ENCODE measurements at regions not wholly inside any gene's neighbourhood (a gene's known extent, or its start where the extent isn't known, plus 50 kb on each side); places are given as distances from the start of the nearest gene placed in this dataset.

DNA sequence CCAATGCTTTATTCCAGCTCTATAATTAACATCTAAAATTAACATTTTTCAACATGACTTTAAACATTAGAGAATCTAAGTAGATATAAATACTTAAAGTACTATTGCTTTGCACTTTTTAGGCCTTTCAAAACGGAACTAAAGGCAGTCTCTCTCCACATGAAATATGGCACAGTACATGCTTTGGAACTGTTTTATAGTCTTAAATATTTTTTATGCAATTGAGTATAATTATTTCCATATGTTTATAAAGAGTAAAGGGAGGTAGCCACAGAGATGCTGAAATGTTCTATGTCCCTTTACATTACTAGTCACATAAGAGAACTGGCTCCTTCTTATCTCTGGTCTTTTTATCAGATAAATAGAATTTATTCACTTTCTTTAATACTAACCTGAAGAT, 674.0 kb downstream of the PLCL1 start:
- H3K9ac ChIP-seq (ENCODE audit: low read depth, low read length, poor library complexity): no peak overlapping the region
- H3K23ac ChIP-seq (ENCODE audit: low read depth, low read length, poor library complexity): no peak overlapping the region
- no peak overlapping the region for H4K91ac ChIP-seq (ENCODE audit: low read depth, low read length, poor library complexity)
- H2AK5ac ChIP-seq (ENCODE audit: low read depth, low read length): no peak overlapping the region
- H3K4me2 ChIP-seq (ENCODE audit: insufficient read depth, low read length, poor library complexity, severe bottlenecking): no peak overlapping the region
- H3K79me1 ChIP-seq (ENCODE audit: low read depth, low read length): no peaks in the 10 kb centered on the region
- H2BK15ac ChIP-seq (ENCODE audit: low read length): no peak overlapping the region
- H3K9me3 ChIP-seq (replicated peaks in 1 of 2; ENCODE audit: control insufficient read depth in 2 of 2, insufficient read depth in 1 of 2, low read depth in 1 of 2, low read length in 2 of 2): no peaks in the 10 kb centered on the region
- WGBS, 2 donors (ENCODE audit: extremely low coverage in 2 of 2, insufficient read length in 2 of 2, insufficient replicate concordance in 1 of 2): no CpG with 5 or more reads among the region's 1 CpG
- no peak overlapping the region for H2BK12ac ChIP-seq (ENCODE audit: low read length)
- no peak overlapping the region for H3K14ac ChIP-seq (ENCODE audit: low read length)
- H3K4me3 ChIP-seq (ENCODE audit: low read length in 2 of 2): no peak overlapping the region
- no peak overlapping the region for H3K27ac ChIP-seq (replicated peaks; ENCODE audit: low read length)
- H3K4me1 ChIP-seq (ENCODE audit: control insufficient read depth in 2 of 2, insufficient read depth in 1 of 2, low read depth in 1 of 2, low read length in 2 of 2): no peaks in the 10 kb centered on the region
- no peak for DNase-seq (ENCODE audit: low spot score)
- no peaks in the 10 kb centered on the region for H3K36me3 ChIP-seq (replicated peaks in 1 of 2; ENCODE audit: control insufficient read depth in 2 of 2, insufficient read depth in 2 of 2, low read length in 2 of 2)
- H3K27me3 ChIP-seq (ENCODE audit: control insufficient read depth in 3 of 3, insufficient read depth in 3 of 3, low read depth in 1 of 3, low read length in 3 of 3): no peaks in the 10 kb centered on the region
- no peak overlapping the region for H2BK5ac ChIP-seq (ENCODE audit: low read length)
- no peak overlapping the region for H2BK120ac ChIP-seq (ENCODE audit: low read depth, low read length)
- H4K8ac ChIP-seq (ENCODE audit: low read depth, low read length): no peak overlapping the region
- H3K4ac ChIP-seq (ENCODE audit: low read length): no peak overlapping the region
- H2AFZ ChIP-seq (ENCODE audit: low read length): no peak overlapping the region
- H3K18ac ChIP-seq (ENCODE audit: low read length): no peak overlapping the region

DNA sequence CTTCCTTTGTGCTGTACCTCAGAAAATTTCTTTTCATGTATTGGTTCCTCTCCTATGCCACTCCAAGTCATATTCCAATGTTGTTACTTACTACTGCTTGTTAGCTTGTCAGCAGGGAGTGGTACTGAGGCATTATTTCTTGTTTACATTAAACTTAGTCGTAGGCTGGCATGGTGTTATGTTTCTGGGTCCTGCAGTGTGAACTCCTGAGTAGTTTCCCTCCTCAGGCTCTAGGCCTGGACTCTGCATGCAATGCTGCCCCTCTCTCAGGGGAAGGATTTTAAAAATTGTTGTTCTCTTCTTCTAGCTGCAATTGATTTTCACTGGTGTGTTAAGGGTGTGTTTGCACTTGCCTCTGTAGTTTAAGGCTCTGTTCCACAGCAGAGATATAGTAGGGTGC, 671.6 kb downstream of the PLCL1 start:
- Histone ChIP-seq H3K27ac (replicated peaks; ENCODE audit: low read length) (no peak overlapping the region), H3K14ac (ENCODE audit: low read length) (no peak overlapping the region), H3K27me3 (ENCODE audit: control insufficient read depth in 3 of 3, insufficient read depth in 3 of 3, low read depth in 1 of 3, low read length in 3 of 3) (no peaks in the 10 kb centered on the region), H3K4me2 (ENCODE audit: insufficient read depth, low read length, poor library complexity, severe bottlenecking) (no peak overlapping the region), H2BK12ac (ENCODE audit: low read length) (no peak overlapping the region), H3K4ac (ENCODE audit: low read length) (no peak overlapping the region), H3K18ac (ENCODE audit: low read length) (no peak overlapping the region), H3K4me3 (ENCODE audit: low read length in 2 of 2) (no peak overlapping the region), H3K9me3 (replicated peaks in 1 of 2; ENCODE audit: control insufficient read depth in 2 of 2, insufficient read depth in 1 of 2, low read depth in 1 of 2, low read length in 2 of 2) (no peaks in the 10 kb centered on the region), H2BK5ac (ENCODE audit: low read length) (no peak overlapping the region), H3K79me1 (ENCODE audit: low read depth, low read length) (no peaks in the 10 kb centered on the region), H4K8ac (ENCODE audit: low read depth, low read length) (no peak overlapping the region), H3K9ac (ENCODE audit: low read depth, low read length, poor library complexity) (no peak overlapping the region), H2BK15ac (ENCODE audit: low read length) (no peak overlapping the region), H3K36me3 (replicated peaks in 1 of 2; ENCODE audit: control insufficient read depth in 2 of 2, insufficient read depth in 2 of 2, low read length in 2 of 2) (no peaks in the 10 kb centered on the region), H3K4me1 (ENCODE audit: control insufficient read depth in 2 of 2, insufficient read depth in 1 of 2, low read depth in 1 of 2, low read length in 2 of 2) (no peaks in the 10 kb centered on the region), H2AFZ (ENCODE audit: low read length) (no peak overlapping the region), H3K23ac (ENCODE audit: low read depth, low read length, poor library complexity) (no peak overlapping the region), H2BK120ac (ENCODE audit: low read depth, low read length) (no peak overlapping the region), H2AK5ac (ENCODE audit: low read depth, low read length) (no peak overlapping the region), H4K91ac (ENCODE audit: low read depth, low read length, poor library complexity) (no peak overlapping the region)
- no peak for DNase-seq (ENCODE audit: low spot score)
- WGBS, 2 donors (ENCODE audit: extremely low coverage in 2 of 2, insufficient read length in 2 of 2, insufficient replicate concordance in 1 of 2): no CpG with 5 or more reads among the region's 1 CpG

DNA sequence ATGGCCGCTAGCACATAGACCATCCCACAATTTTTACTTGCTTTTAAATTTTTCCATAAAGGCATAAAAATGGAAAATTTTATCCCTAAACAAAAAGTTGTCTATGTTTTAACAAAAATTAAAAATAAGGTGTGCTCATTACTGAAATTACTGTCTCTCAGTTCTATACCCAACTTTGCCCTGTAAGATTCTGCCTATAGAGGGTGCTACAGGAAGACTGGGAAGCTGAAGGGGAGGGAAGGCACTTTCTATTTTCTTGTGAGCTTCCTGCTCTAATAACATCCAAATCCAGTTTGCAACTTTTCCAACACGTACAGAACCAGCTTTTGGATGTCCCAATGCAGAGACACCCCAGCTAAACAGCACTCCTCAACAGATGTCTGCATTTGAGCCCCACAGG, 666.9 kb downstream of the PLCL1 start:
- Histone ChIP-seq H3K79me1 (ENCODE audit: low read depth, low read length) (no peaks in the 10 kb centered on the region), H4K8ac (ENCODE audit: low read depth, low read length) (no peak overlapping the region), H3K27me3 (ENCODE audit: control insufficient read depth in 3 of 3, insufficient read depth in 3 of 3, low read depth in 1 of 3, low read length in 3 of 3) (no peaks in the 10 kb centered on the region), H3K9me3 (replicated peaks in 1 of 2; ENCODE audit: control insufficient read depth in 2 of 2, insufficient read depth in 1 of 2, low read depth in 1 of 2, low read length in 2 of 2) (no peaks in the 10 kb centered on the region), H4K91ac (ENCODE audit: low read depth, low read length, poor library complexity) (no peak overlapping the region), H3K23ac (ENCODE audit: low read depth, low read length, poor library complexity) (no peak overlapping the region), H3K36me3 (replicated peaks in 1 of 2; ENCODE audit: control insufficient read depth in 2 of 2, insufficient read depth in 2 of 2, low read length in 2 of 2) (no peaks in the 10 kb centered on the region), H3K9ac (ENCODE audit: low read depth, low read length, poor library complexity) (no peak overlapping the region), H2BK5ac (ENCODE audit: low read length) (no peak overlapping the region), H3K4ac (ENCODE audit: low read length) (no peak overlapping the region), H3K4me3 (ENCODE audit: low read length in 2 of 2) (no peak overlapping the region), H3K18ac (ENCODE audit: low read length) (no peak overlapping the region), H3K14ac (ENCODE audit: low read length) (no peak overlapping the region), H2BK12ac (ENCODE audit: low read length) (no peak overlapping the region), H3K4me2 (ENCODE audit: insufficient read depth, low read length, poor library complexity, severe bottlenecking) (no peak overlapping the region), H2BK120ac (ENCODE audit: low read depth, low read length) (no peak overlapping the region), H3K4me1 (ENCODE audit: control insufficient read depth in 2 of 2, insufficient read depth in 1 of 2, low read depth in 1 of 2, low read length in 2 of 2) (no peaks in the 10 kb centered on the region), H2BK15ac (ENCODE audit: low read length) (no peak overlapping the region), H2AK5ac (ENCODE audit: low read depth, low read length) (no peak overlapping the region), H3K27ac (replicated peaks; ENCODE audit: low read length) (no peak overlapping the region), H2AFZ (ENCODE audit: low read length) (no peak overlapping the region)
- WGBS, 2 donors (ENCODE audit: extremely low coverage in 2 of 2, insufficient read length in 2 of 2, insufficient replicate concordance in 1 of 2): no CpG with 5 or more reads among the region's 2 CpGs
- DNase-seq (ENCODE audit: low spot score): no peak

DNA sequence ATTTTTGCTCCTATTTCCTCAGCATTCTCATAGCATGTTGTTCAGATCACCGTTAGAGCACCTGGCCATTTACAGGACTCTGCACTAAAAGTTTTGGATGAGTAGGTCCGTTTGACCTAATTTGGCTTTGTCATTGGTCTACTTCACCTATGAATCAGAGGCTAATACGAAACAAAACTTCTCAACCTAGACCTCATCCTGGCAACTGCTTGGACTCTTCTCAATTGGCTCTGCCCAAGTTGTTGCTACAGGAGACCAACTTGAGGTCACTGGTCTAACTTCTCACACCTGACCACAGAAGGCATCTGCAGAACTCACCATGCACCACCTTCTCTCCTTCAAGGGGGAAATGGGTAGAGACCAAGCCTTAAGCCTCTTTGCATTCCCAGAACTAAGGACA, 663.7 kb downstream of the PLCL1 start:
- Histone ChIP-seq H2AFZ (ENCODE audit: low read length) (no peak overlapping the region), H3K79me1 (ENCODE audit: low read depth, low read length) (no peaks in the 10 kb centered on the region), H3K4me2 (ENCODE audit: insufficient read depth, low read length, poor library complexity, severe bottlenecking) (no peak overlapping the region), H4K8ac (ENCODE audit: low read depth, low read length) (no peak overlapping the region), H2BK5ac (ENCODE audit: low read length) (no peak overlapping the region), H3K36me3 (replicated peaks in 1 of 2; ENCODE audit: control insufficient read depth in 2 of 2, insufficient read depth in 2 of 2, low read length in 2 of 2) (no peaks in the 10 kb centered on the region), H3K4me3 (ENCODE audit: low read length in 2 of 2) (no peak overlapping the region), H3K14ac (ENCODE audit: low read length) (no peak overlapping the region), H3K4ac (ENCODE audit: low read length) (no peak overlapping the region), H3K9me3 (replicated peaks in 1 of 2; ENCODE audit: control insufficient read depth in 2 of 2, insufficient read depth in 1 of 2, low read depth in 1 of 2, low read length in 2 of 2) (no peaks in the 10 kb centered on the region), H2BK12ac (ENCODE audit: low read length) (no peak overlapping the region), H4K91ac (ENCODE audit: low read depth, low read length, poor library complexity) (no peak overlapping the region), H3K9ac (ENCODE audit: low read depth, low read length, poor library complexity) (no peak overlapping the region), H3K23ac (ENCODE audit: low read depth, low read length, poor library complexity) (no peak overlapping the region), H3K4me1 (ENCODE audit: control insufficient read depth in 2 of 2, insufficient read depth in 1 of 2, low read depth in 1 of 2, low read length in 2 of 2) (no peaks in the 10 kb centered on the region), H2BK120ac (ENCODE audit: low read depth, low read length) (no peak overlapping the region), H3K27ac (replicated peaks; ENCODE audit: low read length) (no peak overlapping the region), H2BK15ac (ENCODE audit: low read length) (no peak overlapping the region), H3K18ac (ENCODE audit: low read length) (no peak overlapping the region), H2AK5ac (ENCODE audit: low read depth, low read length) (no peak overlapping the region), H3K27me3 (ENCODE audit: control insufficient read depth in 3 of 3, insufficient read depth in 3 of 3, low read depth in 1 of 3, low read length in 3 of 3) (no peaks in the 10 kb centered on the region)
- no CpG with 5 or more reads among the region's 3 CpGs for WGBS, 2 donors (ENCODE audit: extremely low coverage in 2 of 2, insufficient read length in 2 of 2, insufficient replicate concordance in 1 of 2)
- DNase-seq (ENCODE audit: low spot score): no peak
